ENCODE measurements at regions not wholly inside any gene's neighbourhood (a gene's known extent, or its start where the extent isn't known, plus 50 kb on each side); places are given as distances from the start of the nearest gene placed in this dataset.

DNA sequence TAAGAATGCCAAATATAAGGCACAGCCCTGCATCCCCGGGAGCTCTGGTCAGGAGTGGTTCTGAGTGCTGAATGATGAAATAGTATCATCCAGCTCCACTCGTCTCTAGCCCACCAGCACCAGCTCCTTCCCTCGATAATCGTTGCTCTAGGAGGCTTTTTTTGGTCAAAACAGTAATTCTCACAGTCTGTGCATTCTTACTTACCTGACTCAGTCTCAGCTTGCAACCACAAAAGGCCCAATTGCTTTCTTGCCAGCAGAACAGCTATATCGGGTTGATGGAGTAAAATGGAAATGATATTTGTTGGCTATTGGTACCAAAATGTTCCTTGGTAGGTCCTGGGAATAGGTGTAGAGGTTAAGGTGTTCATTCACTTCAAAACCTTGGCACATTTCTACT lies 94.8 kb downstream of the BMP4 start:
- TF ChIP-seq, protein P1, sequence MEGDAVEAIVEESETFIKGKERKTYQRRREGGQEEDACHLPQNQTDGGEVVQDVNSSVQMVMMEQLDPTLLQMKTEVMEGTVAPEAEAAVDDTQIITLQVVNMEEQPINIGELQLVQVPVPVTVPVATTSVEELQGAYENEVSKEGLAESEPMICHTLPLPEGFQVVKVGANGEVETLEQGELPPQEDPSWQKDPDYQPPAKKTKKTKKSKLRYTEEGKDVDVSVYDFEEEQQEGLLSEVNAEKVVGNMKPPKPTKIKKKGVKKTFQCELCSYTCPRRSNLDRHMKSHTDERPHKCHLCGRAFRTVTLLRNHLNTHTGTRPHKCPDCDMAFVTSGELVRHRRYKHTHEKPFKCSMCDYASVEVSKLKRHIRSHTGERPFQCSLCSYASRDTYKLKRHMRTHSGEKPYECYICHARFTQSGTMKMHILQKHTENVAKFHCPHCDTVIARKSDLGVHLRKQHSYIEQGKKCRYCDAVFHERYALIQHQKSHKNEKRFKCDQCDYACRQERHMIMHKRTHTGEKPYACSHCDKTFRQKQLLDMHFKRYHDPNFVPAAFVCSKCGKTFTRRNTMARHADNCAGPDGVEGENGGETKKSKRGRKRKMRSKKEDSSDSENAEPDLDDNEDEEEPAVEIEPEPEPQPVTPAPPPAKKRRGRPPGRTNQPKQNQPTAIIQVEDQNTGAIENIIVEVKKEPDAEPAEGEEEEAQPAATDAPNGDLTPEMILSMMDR (IDR thresholded peaks at IDR 0.05; ENCODE audit: insufficient read depth, low read depth, low read length), result no peak
- POLR2A ChIA-PET, result no interaction called here
- Histone ChIP-seq H3K4me3 (ENCODE audit: low read depth, low read length) (no peak overlapping the region), H3K27me3 (ENCODE audit: control insufficient read depth, insufficient read depth, low read length) (peaks cover 8% of the 10 kb centered on the region), H3K36me3 (ENCODE audit: control insufficient read depth, insufficient read depth, low read length) (no peaks in the 10 kb centered on the region)
- no peak for DNase-seq (ENCODE audit: low read depth)
- CTCF ChIA-PET, result no interaction called here

DNA sequence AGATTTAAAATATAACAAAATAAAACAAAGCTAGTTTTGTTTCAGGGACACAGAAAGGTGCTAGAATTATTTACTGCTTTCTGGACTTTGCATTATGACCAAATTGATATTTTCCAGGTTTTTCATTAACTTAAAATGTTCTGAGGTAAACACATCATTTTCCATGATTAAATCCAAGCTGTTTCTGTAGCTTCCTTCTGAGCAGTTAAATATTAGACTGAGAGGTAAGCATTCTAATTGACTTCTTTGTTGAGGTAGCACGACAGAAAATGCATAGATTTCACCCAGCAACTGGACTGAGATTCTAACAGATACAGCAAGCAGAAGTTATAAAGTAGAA lies 98.3 kb downstream of the BMP4 start:
- H3K36me3 ChIP-seq (ENCODE audit: control insufficient read depth, insufficient read depth, low read length), result no peaks in the 10 kb centered on the region
- peaks cover 8% of the 10 kb centered on the region for H3K27me3 ChIP-seq (ENCODE audit: control insufficient read depth, insufficient read depth, low read length)

DNA sequence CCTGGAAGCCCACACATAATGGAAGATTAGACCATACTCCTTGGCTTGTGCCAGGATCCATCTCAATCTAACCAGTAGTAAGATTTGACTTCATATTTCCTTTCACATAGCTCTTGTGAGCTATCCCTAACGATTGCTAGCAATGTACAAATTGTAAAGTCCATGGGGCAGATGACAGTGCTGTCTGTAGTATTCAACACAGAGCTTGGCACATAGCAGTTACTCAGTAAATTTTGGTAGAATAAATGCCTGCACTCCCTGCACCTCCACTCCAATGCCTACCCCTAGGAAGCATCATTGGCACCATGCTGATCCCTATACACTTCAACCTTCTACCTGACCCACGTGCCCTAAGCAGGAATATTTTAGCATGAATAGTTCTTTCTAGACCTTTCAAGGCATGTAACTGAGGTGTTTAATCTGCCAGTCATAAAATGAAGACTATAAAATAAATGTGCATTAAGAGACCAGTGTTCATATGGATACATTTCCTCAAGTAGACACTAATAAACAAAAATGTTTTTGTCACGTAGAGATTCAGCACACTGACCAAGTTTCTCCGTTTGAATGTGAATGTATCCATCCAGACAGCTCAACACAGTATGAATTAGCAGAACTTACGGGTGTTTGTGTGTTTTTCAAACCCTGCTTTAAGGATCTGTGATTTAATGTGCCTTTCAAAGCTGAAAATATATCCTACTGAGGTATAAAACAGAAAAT lies 98.8 kb downstream of the BMP4 start:
- no peak overlapping the region for H3K4me3 ChIP-seq (ENCODE audit: low read depth, low read length)
- CTCF ChIA-PET, result interaction anchor here (1.0 to 2.5 kb wide), 2 partner anchors 16 to 38 kb away, joined by 3 to 10 read pairs; no protein-coding TSS in a partner anchor
- H3K27me3 ChIP-seq (ENCODE audit: control insufficient read depth, insufficient read depth, low read length), result peaks cover 8% of the 10 kb centered on the region
- no peaks in the 10 kb centered on the region for H3K36me3 ChIP-seq (ENCODE audit: control insufficient read depth, insufficient read depth, low read length)
- no peak for DNase-seq (ENCODE audit: low read depth)
- POLR2A ChIA-PET, result no interaction called here
- TF ChIP-seq, protein P1 (IDR thresholded peaks at IDR 0.05; ENCODE audit: insufficient read depth, low read depth, low read length), result no peak

More for the DNA sequence above, 98.3 kb downstream of the BMP4 start:
- no peak for DNase-seq (ENCODE audit: low read depth)
- CTCF ChIA-PET, result interaction anchor here (2.5 kb wide), 1 partner anchor 15 kb away, joined by 10 read pairs; no protein-coding TSS in a partner anchor
- TF ChIP-seq, protein P1 (IDR thresholded peaks at IDR 0.05; ENCODE audit: insufficient read depth, low read depth, low read length), result no peak
- POLR2A ChIA-PET, result no interaction called here
- no peak overlapping the region for H3K4me3 ChIP-seq (ENCODE audit: low read depth, low read length)

DNA sequence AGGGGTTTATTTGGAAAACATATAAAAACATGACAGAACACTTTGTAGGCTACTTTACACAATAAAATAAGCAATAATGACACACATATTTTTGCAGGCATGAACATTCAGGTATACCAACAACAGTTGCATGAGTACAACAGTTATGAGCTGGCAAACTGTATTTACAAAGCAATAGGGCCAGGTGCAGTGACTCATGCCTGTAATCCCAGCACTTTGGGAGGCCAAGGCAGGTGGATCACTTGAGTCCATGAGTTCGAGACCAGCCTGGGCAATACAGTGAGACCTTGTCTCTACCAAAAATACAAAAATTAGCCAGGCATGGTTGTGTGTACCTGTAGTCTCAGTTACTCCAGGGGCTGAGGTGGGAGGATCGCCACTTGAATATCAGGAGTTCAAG lies 101.1 kb downstream of the BMP4 start:
- TF ChIP-seq, protein P1 (IDR thresholded peaks at IDR 0.05; ENCODE audit: insufficient read depth, low read depth, low read length), result no peak
- H3K36me3 ChIP-seq (ENCODE audit: control insufficient read depth, insufficient read depth, low read length), result no peaks in the 10 kb centered on the region
- no peak overlapping the region for H3K4me3 ChIP-seq (ENCODE audit: low read depth, low read length)
- H3K27me3 ChIP-seq (ENCODE audit: control insufficient read depth, insufficient read depth, low read length), result peaks cover 2% of the 10 kb centered on the region; the same call in 1 of the 2 replicates
- no peak for DNase-seq (ENCODE audit: low read depth)
- ChIA-PET CTCF (no interaction called here), POLR2A (no interaction called here)

DNA sequence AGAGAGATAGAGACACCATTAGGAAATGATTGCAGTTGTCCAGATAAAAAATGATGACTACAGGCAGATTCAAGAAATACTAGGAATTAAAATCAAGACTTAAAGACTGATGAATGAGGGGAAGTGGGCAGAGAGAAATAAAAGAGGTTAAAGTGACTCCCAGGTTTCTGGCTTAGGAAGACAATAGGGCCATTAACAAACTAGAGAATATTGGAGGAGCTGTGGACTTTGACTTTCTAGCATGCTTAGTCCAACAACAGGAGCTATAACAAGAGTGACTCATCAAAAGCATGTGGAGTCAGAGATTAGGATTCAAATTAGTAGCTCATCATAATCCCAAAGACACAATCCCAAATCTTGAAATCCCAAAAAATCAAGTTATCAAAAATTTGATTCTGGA lies 101.5 kb downstream of the BMP4 start:
- no peak overlapping the region for H3K4me3 ChIP-seq (ENCODE audit: low read depth, low read length)
- no peak for DNase-seq (ENCODE audit: low read depth)
- TF ChIP-seq, protein P1 (IDR thresholded peaks at IDR 0.05; ENCODE audit: insufficient read depth, low read depth, low read length), result no peak
- POLR2A ChIA-PET, result no interaction called here
- CTCF ChIA-PET, result no interaction called here
- no peaks in the 10 kb centered on the region for H3K36me3 ChIP-seq (ENCODE audit: control insufficient read depth, insufficient read depth, low read length)
- H3K27me3 ChIP-seq (ENCODE audit: control insufficient read depth, insufficient read depth, low read length), result peaks cover 2% of the 10 kb centered on the region; the same call in 1 of the 2 replicates

Data from BJ (cell line).